GM23338 (cell line): ENCODE measurements at regions not wholly inside any gene's neighbourhood (a gene's known extent, or its start where the extent isn't known, plus 50 kb on each side); places are given as distances from the start of the nearest gene placed in this dataset.

Experiments used
- ATAC-seq: fragments of 200-7000 bp; cut with Tn5 transposase; 3 replicates; pipeline ENCODE4 v1.9.1; 2020
- DNase-seq: peaks from one replicate; pipeline ENCODE4 v3.0.0-alpha.2; 2015; ENCODE audit warnings: low spot score
- H2AFZ ChIP-seq: fragments of 200-600 bp; sonication (generic); 2 replicates; pipeline ENCODE4 v1.8.0; 2016; ENCODE audit warnings: antibody characterized with exemption, mild to moderate bottlenecking, moderate library complexity
- H3F3A ChIP-seq: fragments of 200-600 bp; sonication (generic); replicated peaks from 2 replicates; pipeline ENCODE4 v1.8.0; 2017; ENCODE audit warnings: antibody characterized with exemption, mixed run types, low read depth
- H3K27ac ChIP-seq: fragments of 200-600 bp; sonication (generic); 2 replicates; pipeline ENCODE4 v1.6.1; 2016; ENCODE audit warnings: low read depth
- H3K27me3 ChIP-seq: fragments of 200-600 bp; sonication (generic); 2 replicates; pipeline ENCODE4 v1.8.0; 2016; ENCODE audit warnings: mild to moderate bottlenecking, mixed run types, moderate library complexity; ENCODE audit not compliant: insufficient read depth
- H3K36me3 ChIP-seq: fragments of 200-600 bp; sonication (generic); 2 replicates; pipeline ENCODE4 v1.8.0; 2016; ENCODE audit warnings: mild to moderate bottlenecking; ENCODE audit not compliant: insufficient read depth
- H3K4me1 ChIP-seq: fragments of 200-600 bp; sonication (generic); 2 replicates; pipeline ENCODE4 v1.8.0; 2016; ENCODE audit warnings: mild to moderate bottlenecking, moderate library complexity; ENCODE audit not compliant: insufficient read depth
- H3K4me2 ChIP-seq: fragments of 200-600 bp; sonication (generic); 2 replicates; pipeline ENCODE4 v1.7.1; 2017; ENCODE audit warnings: mixed run types
- H3K4me3 ChIP-seq: fragments of 200-600 bp; sonication (generic); 2 replicates; pipeline ENCODE4 v1.6.1; 2016; ENCODE audit warnings: mixed run types
- H3K79me2 ChIP-seq: fragments of 200-600 bp; sonication (generic); replicated peaks from 2 replicates; pipeline ENCODE4 v1.8.0; 2017; ENCODE audit warnings: mild to moderate bottlenecking; ENCODE audit not compliant: insufficient read depth
- H3K9me2 ChIP-seq: fragments of 200-600 bp; sonication (generic); 2 replicates; pipeline ENCODE4 v1.8.0; 2017; ENCODE audit not compliant: insufficient read depth
- H4K20me1 ChIP-seq: fragments of 200-600 bp; sonication (generic); replicated peaks from 2 replicates; pipeline ENCODE4 v1.8.0; 2017; ENCODE audit warnings: mild to moderate bottlenecking; ENCODE audit not compliant: insufficient read depth
- H3K27ac Mint-ChIP-seq: 2 replicates; pipeline ENCODE4 v1.8.0; 2020; ENCODE audit warnings: inconsistent platforms, mild to moderate bottlenecking, moderate library complexity, mixed read lengths
- H3K27me3 Mint-ChIP-seq: 3 replicates; pipeline ENCODE4 v1.8.0; 2022; ENCODE audit warnings: low read depth, mild to moderate bottlenecking, moderate library complexity, mixed read lengths, inconsistent platforms; ENCODE audit not compliant: insufficient read depth, poor library complexity
- H3K36me3 Mint-ChIP-seq: 3 replicates; pipeline ENCODE4 v1.8.0; 2021; ENCODE audit warnings: low read depth, mild to moderate bottlenecking, inconsistent platforms, moderate library complexity, mixed read lengths
- H3K4me1 Mint-ChIP-seq: 3 replicates; pipeline ENCODE4 v1.8.0; 2020; ENCODE audit warnings: mild to moderate bottlenecking, inconsistent platforms, mixed read lengths
- H3K4me3 Mint-ChIP-seq: 3 replicates; pipeline ENCODE4 v1.8.0; 2021; ENCODE audit warnings: moderate library complexity, mild to moderate bottlenecking, inconsistent platforms, mixed read lengths
- H3K9me3 Mint-ChIP-seq: 3 replicates; pipeline ENCODE4 v1.8.0; 2020; ENCODE audit warnings: moderate library complexity, mild to moderate bottlenecking, inconsistent platforms, mixed read lengths
- CREB1 ChIP-seq: fragments of 250-450 bp; sonication (Bioruptor Pico); IDR thresholded peaks from 2 replicates; pipeline ENCODE4 v1.5.0; 2020; ENCODE audit warnings: low read depth, mild to moderate bottlenecking, moderate library complexity
- CTCF ChIP-seq, 2 experiments: fragments of 200-600 bp in 1 of 2; sonication (generic) in 1 of 2; conservative IDR thresholded peaks; 2 replicates each; pipeline versions ENCODE4 v1.5.1 to v1.6.1; 2016 to 2017; ENCODE audit warnings: antibody characterized with exemption in 2 of 2, low read depth in 2 of 2, mild to moderate bottlenecking in 2 of 2, moderate library complexity in 1 of 2
- ETS1 ChIP-seq: IDR thresholded peaks from 2 replicates; pipeline ENCODE4 v1.6.1; 2016; ENCODE audit warnings: antibody characterized with exemption
- EZH2 ChIP-seq: fragments of 200-600 bp; sonication (generic); IDR thresholded peaks from one replicate; pipeline ENCODE4 v1.8.0; 2017; ENCODE audit warnings: antibody characterized with exemption, mild to moderate bottlenecking, low read depth; ENCODE audit not compliant: unreplicated experiment
- EZH2phosphoT487 ChIP-seq: fragments of 200-600 bp; sonication (generic); IDR thresholded peaks from one replicate; pipeline ENCODE4 v1.8.1; 2018; ENCODE audit warnings: antibody characterized with exemption; ENCODE audit not compliant: unreplicated experiment
- JUNB ChIP-seq: IDR thresholded peaks from one replicate; pipeline ENCODE4 v1.6.1; 2016; ENCODE audit warnings: antibody characterized with exemption; ENCODE audit not compliant: unreplicated experiment
- NANOG ChIP-seq: IDR thresholded peaks from 2 replicates; pipeline ENCODE4 v1.6.1; 2016; ENCODE audit warnings: antibody characterized with exemption, borderline replicate concordance
- POLR2AphosphoS5 ChIP-seq: IDR thresholded peaks from 2 replicates; pipeline ENCODE4 v1.6.1; 2016; ENCODE audit warnings: antibody characterized with exemption, low read depth
- REST ChIP-seq: IDR thresholded peaks from one replicate; pipeline ENCODE4 v1.6.1; 2018; ENCODE audit warnings: antibody characterized with exemption; ENCODE audit not compliant: unreplicated experiment
- STAT1 ChIP-seq: IDR thresholded peaks from one replicate; pipeline ENCODE4 v1.6.1; 2016; ENCODE audit warnings: antibody characterized with exemption; ENCODE audit not compliant: unreplicated experiment
- ZNF114 ChIP-seq: fragments of 250-450 bp; sonication (Bioruptor Pico); IDR thresholded peaks from 2 replicates; pipeline ENCODE4 v1.5.0; 2020; ENCODE audit warnings: mild to moderate bottlenecking, moderate library complexity
- ZNF331 ChIP-seq: fragments of 250-450 bp; sonication (Bioruptor Pico); IDR thresholded peaks from 2 replicates; pipeline ENCODE4 v1.5.0; 2020; ENCODE audit warnings: low read depth, mild to moderate bottlenecking, moderate library complexity
- ZNF462 ChIP-seq: fragments of 250-450 bp; sonication (Bioruptor Pico); IDR thresholded peaks from 2 replicates; pipeline ENCODE4 v1.5.0; 2020; ENCODE audit warnings: mild to moderate bottlenecking, moderate library complexity

DNA sequence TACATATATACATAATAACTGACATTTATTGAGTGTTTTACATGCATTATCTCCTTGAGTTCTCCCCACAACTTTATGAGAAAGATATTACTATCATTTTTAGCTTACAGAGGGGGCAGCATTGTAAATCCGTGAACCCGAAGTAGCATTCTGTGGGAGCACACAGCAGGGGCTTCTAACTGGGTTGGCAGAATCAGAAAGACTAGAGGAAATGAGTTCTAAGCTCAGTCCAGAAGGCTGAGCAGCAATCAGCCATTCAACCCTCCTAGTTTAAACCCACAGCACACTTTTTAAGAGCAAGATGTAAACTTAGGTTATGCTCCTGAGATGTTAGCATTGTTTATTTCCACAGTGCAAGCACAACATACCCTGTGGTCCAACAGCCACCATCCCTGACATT, 177.2 kb downstream of the TMEM38B start (continued):
- TF ChIP-seq CTCF (conservative IDR thresholded peaks at IDR 0.05; ENCODE audit: low read depth in 2 of 2) (no peak; a peak in 1 of 4 replicates), STAT1 (no peak), CREB1 (no peak), ZNF114 (CRISPR knock-in tag) (no peak), POLR2AphosphoS5 (no peak), ETS1 (no peak)

- Mint-ChIP-seq H3K9me3 (no peaks in the 10 kb centered on the region), H3K27me3 (peaks cover under 1% of the 10 kb centered on the region), H3K27ac (no peak overlapping the region), H3K4me1 (peaks cover 11% of the 10 kb centered on the region), H3K36me3 (no peaks in the 10 kb centered on the region), H3K4me3 (no peak overlapping the region)
- H3K9me2 ChIP-seq, result no peaks in the 10 kb centered on the region
- H3K79me2 ChIP-seq, result no peaks in the 10 kb centered on the region
- no peaks in the 10 kb centered on the region for H3F3A ChIP-seq
- no peaks in the 10 kb centered on the region for H4K20me1 ChIP-seq
- H3K36me3 ChIP-seq, result no peaks in the 10 kb centered on the region
- no peak overlapping the region for H3K4me3 ChIP-seq
- DNase-seq, result no peak
- no peaks in the 10 kb centered on the region for H3K4me1 ChIP-seq
- H3K27ac ChIP-seq, result no peak overlapping the region
- H2AFZ ChIP-seq, result no peak overlapping the region
- ATAC-seq, result no peak
- no peaks in the 10 kb centered on the region for H3K27me3 ChIP-seq
- no peak overlapping the region for H3K4me2 ChIP-seq
- no peak for TF ChIP-seq EZH2phosphoT487
- TF ChIP-seq ZNF462, result no peak
- TF ChIP-seq ETS1, result no peak
- no peak for TF ChIP-seq ZNF331 (CRISPR knock-in tag)
- TF ChIP-seq NANOG, result no peak
- TF ChIP-seq REST, result no peak
- no peak for TF ChIP-seq CREB1
- no peak for TF ChIP-seq EZH2
- TF ChIP-seq JUNB, result no peak
Observed at GRCh38 chr9:105873801-105874200, 179.5 kb downstream of the TMEM38B start.
